ENCODE measurements at regions not wholly inside any gene's neighbourhood (a gene's known extent, or its start where the extent isn't known, plus 50 kb on each side); places are given as distances from the start of the nearest gene placed in this dataset.

DNA sequence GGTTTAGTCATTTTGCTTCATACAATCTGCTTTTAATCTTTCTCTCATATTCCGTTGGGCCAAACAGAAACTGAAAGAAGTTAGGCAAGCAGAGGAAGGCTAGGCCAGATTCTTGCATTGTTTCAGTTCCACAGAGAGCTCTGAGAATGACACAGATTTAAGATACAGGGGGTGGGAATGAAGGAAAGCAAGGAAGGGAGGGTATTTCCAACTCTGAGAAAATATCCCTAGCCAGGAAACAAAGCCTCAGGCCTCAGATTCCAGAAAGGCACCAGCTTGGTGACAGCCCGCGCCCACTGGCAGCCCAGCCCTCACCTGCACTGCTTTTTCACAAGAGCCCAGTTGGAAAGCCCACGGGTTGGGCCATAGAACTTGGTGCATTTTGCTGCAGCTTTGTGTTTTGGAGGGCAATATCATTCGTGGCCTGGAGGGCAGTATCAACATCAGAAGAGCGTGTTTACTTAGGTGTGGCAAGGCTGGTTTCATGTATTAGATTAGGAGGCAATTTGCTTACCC is 63.5 kb downstream of the ENC1 start:
- no peak for DNase-seq
- no peaks in the 10 kb centered on the region for H3K9me3 ChIP-seq
- no peaks in the 10 kb centered on the region for H3K27me3 ChIP-seq
- no peak overlapping the region for H3K4me3 ChIP-seq
- H3K36me3 ChIP-seq: no peaks in the 10 kb centered on the region

DNA sequence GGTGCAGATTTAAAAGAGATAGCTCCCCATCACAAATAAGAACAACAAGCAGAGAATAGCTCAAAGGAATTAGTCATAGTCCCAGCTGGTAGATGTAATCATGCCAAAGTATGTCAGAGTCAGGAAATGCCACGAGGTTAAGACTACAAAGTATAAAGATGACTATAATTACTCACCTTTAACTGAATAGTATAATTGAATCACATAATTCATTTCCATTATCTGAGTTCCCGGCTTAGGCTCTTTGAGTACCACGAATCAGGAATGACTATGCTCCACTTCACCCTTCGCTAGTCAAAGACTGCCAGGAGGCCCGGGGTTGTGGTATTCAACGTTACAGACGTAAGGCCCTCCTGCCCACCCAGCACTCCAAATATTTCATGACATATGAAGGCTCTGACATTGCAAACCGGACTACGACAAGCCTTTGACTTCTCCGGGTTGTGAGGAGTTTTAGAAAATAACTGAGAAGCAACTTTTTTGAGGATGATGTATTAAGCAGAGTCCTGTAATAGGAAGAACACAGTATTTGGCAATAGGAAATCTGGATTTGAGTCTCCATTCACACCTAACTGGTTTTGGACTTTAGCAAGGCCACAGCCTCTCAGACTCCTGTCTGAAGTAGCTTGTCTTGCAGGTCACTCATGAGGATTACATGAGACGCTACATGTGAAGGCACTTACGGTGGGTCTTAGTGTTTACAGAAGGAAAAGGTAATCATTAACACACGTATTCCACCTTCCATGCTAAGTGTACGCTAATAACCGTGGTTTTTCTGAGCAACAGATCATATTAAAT is 64.6 kb downstream of the ENC1 start:
- H3K27me3 ChIP-seq: no peaks in the 10 kb centered on the region
- H3K9me3 ChIP-seq: no peaks in the 10 kb centered on the region
- no peak overlapping the region for H3K4me3 ChIP-seq
- peak; percentile 20 for DNase-seq
- H3K36me3 ChIP-seq: no peaks in the 10 kb centered on the region

DNA sequence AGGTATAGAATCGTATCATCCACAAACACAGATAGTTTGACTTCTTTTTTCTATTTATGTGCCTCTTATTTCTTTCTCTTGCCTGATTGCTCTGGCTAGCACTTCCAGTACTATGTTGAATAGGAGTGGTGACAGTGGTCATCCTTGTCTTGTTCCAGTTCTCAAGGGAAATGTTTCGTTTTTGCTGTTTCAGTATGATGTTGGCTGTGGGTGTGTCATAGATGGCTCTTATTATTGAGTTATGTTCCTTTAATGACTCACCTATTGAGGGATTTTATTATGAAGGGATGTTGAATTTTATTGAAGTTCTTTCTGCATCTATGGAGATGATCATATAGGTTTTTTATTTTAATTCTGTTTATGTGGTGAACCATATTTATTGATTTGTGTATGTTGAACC is 70.3 kb downstream of the ENC1 start:
- Histone ChIP-seq H3K27me3 (no peaks in the 10 kb centered on the region), H3K9me3 (no peaks in the 10 kb centered on the region), H3K36me3 (no peaks in the 10 kb centered on the region), H3K4me3 (no peak overlapping the region)
- DNase-seq: no peak

DNA sequence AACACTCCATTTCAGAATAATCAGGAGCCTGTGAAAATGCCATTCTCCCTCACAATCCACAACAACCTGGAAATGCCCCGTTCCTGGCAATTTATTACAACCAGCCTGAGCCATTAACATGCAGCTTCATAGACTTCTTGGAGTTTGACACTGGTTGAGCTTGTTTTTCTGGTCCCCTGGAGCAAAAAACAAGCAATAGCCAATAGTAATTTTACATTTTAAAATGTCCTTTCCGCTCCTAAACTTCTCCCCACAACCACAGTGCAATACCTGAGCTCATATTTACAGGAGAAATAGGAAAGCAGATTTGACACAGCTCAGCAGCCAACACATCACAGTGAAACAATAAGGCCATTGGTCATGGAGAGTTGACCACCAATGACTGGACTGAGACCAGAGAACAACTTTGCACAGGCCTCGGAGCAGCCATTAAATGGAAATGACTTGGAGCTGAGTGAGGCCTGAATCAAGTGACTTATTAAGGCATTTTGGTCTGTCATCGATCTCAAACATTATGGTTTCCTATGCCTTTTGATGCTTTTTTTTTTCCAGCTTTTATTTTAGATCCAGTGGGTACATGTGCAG is 73.0 kb downstream of the ENC1 start:
- Histone ChIP-seq H3K36me3 (no peaks in the 10 kb centered on the region), H3K4me3 (no peak overlapping the region), H3K27me3 (no peaks in the 10 kb centered on the region), H3K9me3 (no peaks in the 10 kb centered on the region)
- no peak for DNase-seq

DNA sequence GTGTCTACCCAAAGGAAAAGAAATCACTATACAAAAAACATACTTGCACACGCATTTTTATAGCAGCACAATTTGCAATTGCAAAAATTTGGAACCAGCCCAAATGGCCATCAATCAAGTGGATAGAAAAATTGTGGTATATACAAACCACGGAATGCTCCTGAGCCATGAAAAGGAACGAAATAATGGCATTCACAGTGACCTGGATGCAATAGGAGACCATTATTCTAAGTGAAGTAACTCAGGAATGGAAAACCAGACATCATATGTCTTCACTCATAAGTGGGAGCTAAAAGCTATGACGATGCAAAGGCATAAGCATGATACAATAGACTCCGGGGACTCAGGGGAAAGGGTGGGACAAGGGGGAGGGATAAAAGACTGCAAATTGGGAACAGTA is 78.4 kb downstream of the ENC1 start:
- Histone ChIP-seq H3K27me3 (no peaks in the 10 kb centered on the region), H3K36me3 (no peaks in the 10 kb centered on the region), H3K4me3 (no peak overlapping the region), H3K9me3 (no peaks in the 10 kb centered on the region)
- no peak for DNase-seq

DNA sequence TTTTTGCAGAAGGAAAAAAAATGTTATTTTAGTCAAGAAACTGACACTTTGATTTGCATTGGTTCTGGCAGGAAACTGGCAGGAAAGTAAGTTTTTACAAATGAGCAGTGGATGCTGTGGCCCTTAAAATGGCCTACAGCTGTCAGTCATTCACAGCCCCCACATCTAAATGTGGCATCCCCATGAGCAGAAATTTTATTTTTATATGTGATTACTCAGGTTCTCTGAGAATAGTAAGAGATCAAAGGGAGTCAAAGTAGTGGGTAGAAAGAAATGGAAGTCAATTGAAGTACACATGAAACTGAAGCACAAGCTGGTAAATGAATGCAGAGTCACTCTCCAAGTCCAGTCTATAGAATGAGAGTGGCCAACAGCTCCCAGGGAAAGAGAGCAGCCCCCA is 80.3 kb downstream of the ENC1 start:
- DNase-seq: no peak
- Histone ChIP-seq H3K4me3 (no peak overlapping the region), H3K27me3 (no peaks in the 10 kb centered on the region), H3K36me3 (no peaks in the 10 kb centered on the region), H3K9me3 (no peaks in the 10 kb centered on the region)

DNA sequence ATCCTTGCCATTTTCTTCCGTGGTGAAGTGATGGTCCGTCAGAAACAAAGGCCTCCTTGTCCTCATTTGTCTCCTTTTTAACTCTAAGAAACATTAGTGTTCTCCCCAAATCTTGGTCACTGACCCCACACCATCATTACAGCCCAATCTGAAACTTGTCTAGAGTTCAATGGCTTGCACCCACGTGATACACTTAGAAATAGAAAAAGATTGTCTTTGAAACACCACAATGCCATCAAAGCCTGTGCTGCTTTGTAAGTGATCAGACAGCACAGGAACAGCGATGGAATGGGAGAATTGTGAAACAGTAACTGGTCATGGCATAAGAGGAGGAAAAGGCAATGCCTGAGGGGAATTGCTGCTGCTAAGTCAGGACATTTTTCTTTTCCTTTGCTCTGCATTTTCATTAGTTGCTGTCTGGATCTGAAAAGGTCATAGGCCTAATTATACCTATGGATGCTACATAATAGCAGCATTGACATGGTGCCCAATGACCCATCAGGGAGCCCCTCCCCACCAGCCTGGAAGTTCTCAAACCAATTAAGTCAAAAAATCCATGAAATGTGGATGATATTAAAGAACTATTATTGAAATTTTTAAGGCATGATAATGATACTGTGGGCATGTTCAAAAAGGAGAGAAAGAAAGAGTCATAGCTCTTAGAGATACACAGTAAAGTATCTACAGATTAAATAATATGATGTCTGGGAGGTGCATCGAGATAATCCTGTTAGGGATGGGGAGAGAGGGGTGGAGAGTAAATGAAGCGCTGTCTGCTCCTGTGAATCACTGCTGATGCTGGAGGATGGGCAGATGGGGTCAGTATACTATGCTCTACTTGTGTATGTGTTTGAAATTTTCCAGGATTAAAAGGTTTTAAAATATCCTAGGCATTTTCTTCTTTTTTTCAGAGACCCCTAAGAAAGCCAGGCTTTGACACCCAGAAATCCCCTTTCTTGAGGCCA is 83.6 kb downstream of the ENC1 start:
- no peaks in the 10 kb centered on the region for H3K9me3 ChIP-seq
- no peaks in the 10 kb centered on the region for H3K27me3 ChIP-seq
- no peak for DNase-seq
- H3K36me3 ChIP-seq: no peaks in the 10 kb centered on the region
- H3K4me3 ChIP-seq: no peak overlapping the region

DNA sequence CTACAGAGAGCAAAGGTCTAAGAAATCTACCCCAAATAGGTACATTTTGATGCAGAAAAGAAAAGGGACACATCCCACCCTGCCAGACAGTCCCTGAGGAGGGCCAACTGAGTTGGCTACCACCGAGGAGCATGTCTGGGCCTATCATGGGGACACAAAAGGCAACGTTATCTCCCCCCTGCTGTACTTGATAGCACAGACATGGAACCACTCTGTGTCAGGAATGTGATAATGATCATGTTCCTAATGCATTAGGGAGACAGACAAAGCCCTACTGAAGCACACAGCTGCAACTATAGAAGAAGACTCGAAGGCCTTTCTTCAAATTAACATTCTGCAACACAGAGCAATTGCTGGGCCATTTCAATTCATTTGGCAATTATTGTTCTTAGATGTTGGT is 84.5 kb downstream of the ENC1 start:
- H3K4me3 ChIP-seq: no peak overlapping the region
- H3K9me3 ChIP-seq: no peaks in the 10 kb centered on the region
- no peaks in the 10 kb centered on the region for H3K27me3 ChIP-seq
- H3K36me3 ChIP-seq: no peaks in the 10 kb centered on the region
- no peak for DNase-seq

DNA sequence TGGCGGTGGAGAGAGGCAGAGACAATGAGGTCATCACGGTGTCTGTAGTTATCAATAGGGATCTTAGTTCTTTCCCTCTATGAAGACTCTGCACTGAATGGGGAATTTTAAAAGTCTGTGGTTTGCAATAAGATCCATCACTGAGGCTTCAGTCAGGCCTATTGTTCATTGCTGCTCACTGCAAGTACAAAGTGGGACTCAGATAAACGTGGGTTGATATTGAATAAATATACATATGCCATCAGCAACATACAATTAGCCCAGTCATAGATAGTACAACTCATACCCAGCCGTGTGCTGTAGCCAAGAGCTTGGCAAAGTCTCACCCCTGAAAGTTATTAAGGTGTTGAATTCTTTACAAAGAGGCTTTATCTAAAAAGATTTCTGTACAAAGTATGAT is 88.4 kb downstream of the ENC1 start:
- no peak overlapping the region for H3K4me3 ChIP-seq
- DNase-seq: peak; percentile 12
- no peaks in the 10 kb centered on the region for H3K27me3 ChIP-seq
- no peaks in the 10 kb centered on the region for H3K36me3 ChIP-seq
- H3K9me3 ChIP-seq: no peaks in the 10 kb centered on the region

DNA sequence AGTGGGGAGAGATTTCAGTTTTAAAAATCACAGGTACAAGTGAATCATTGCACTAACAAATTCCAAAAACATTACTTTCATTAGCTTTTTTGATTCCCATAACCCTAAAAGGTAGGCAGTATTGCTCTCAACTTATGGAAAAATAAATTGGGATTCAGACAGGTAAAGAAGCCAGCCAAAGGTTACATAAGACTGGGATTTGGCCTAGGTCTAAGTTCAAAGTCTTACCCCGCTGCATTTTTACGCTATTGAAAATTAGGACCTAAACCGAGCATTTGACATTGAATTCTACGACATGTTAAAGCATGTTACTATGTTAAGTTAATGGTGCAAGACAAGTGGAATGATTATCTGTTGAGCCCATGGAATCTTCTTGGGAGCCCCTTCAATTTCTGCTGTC is 89.6 kb downstream of the ENC1 start:
- no peak overlapping the region for H3K4me3 ChIP-seq
- H3K9me3 ChIP-seq: no peaks in the 10 kb centered on the region
- H3K27me3 ChIP-seq: no peaks in the 10 kb centered on the region
- DNase-seq: no peak
- H3K36me3 ChIP-seq: no peaks in the 10 kb centered on the region

DNA sequence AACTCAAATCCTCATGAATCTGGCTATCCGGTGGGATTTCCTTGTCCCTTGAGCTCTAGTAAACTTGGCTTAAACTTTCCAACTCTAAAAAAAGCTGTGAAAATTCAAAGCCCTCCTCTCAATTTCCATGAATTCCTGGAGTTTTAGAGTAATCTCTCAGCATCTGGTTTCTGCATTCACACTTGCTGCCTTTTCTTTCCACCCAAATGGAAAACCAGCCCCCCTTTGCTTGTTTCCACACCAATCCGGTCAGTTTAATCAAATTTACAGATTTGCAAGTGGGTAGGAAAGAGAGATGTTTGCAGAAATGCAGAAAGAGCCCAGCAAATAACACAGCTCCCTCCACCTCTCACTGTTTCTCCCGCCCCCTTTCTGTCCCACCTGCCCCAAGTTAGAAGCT is 91.1 kb downstream of the ENC1 start:
- Histone ChIP-seq H3K27me3 (no peaks in the 10 kb centered on the region), H3K36me3 (no peaks in the 10 kb centered on the region), H3K4me3 (no peak overlapping the region), H3K9me3 (no peaks in the 10 kb centered on the region)
- DNase-seq: no peak

DNA sequence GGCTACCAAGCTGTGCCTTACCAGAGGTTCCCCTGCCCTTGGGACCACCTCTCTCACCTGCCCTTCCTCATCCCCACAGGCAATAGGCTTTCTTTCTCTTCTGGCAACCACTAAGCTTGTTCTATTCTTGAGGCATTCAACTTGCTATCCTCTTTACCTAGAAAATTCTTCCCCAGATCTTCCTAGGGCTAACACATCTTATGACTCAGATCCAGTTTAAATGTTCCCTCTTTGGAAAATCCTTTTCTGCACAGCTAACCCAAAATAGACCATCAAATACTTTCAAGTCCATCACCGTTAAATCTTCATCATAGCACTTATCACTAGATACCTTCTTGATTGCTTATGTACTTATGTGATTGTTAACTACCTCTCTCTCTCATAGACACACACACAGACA is 93.7 kb downstream of the ENC1 start:
- no peaks in the 10 kb centered on the region for H3K9me3 ChIP-seq
- DNase-seq: no peak
- no peaks in the 10 kb centered on the region for H3K27me3 ChIP-seq
- no peaks in the 10 kb centered on the region for H3K36me3 ChIP-seq
- H3K4me3 ChIP-seq: no peak overlapping the region

DNA sequence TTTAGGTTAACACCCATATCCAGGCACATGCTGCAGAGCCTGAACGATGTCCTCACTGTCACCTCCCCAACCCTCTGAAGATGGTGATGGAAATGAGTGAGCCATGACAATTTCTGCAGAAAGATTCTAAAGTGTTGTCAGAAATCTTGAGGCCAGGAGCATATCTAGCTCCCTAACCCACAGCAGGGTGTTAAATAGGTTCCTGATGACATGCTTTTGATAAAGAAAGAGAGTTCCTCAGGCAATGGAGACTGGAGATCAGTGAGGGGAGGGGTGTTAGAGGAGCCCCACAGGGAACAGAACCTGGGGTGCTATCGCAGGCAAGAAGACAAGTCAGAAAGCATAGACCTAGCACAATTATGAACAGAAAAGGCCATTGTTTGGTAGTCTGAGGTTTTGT is 95.7 kb downstream of the ENC1 start:
- Histone ChIP-seq H3K27me3 (no peaks in the 10 kb centered on the region), H3K9me3 (no peaks in the 10 kb centered on the region), H3K4me3 (no peak overlapping the region), H3K36me3 (no peaks in the 10 kb centered on the region)
- DNase-seq: no peak

DNA sequence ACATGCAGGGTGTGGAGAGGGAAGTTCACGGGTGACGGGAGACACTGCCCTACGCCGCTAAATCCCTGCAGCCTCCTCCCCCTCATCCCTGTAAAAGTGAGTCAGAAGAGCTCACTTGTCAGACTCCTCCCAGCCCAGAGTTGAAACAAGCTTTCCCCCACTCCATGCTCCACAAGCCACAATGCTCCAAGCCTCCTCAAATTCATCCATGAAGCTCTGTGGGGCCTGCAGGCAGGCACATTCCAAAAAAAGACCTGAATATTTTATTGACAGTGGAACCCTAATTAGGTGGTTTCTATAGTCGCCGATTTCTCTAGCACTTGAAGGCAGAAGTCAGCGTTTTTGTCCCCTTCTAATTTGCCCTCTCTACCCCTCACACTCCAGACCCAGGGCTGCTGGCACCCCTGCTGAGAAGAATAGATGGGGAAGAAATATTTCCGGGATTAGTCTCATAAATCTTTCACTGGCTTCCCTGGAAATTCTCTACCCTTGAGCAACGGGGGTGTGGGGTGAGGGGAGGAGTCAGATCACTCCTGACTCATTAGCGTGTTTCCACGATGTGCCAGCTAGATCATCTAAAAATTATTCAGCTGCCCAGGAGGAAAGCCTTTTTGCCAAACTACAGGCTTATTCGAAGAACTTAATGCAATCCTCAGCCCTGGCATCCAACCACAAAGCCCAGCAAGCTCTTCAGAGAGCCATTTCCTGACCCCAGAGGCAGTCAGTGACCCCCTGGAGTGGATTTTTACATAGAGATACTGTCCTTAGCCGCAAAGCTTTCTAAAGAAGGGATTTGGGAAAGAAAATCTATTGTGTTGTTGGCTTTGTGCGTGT is 97.1 kb downstream of the ENC1 start:
- H3K9me3 ChIP-seq: no peaks in the 10 kb centered on the region
- no peaks in the 10 kb centered on the region for H3K36me3 ChIP-seq
- H3K4me3 ChIP-seq: 0 out of 2 replicates have a peak overlapping the region, but pooled peaks have one; percentile 1
- no peaks in the 10 kb centered on the region for H3K27me3 ChIP-seq
- DNase-seq: peak; percentile 91

DNA sequence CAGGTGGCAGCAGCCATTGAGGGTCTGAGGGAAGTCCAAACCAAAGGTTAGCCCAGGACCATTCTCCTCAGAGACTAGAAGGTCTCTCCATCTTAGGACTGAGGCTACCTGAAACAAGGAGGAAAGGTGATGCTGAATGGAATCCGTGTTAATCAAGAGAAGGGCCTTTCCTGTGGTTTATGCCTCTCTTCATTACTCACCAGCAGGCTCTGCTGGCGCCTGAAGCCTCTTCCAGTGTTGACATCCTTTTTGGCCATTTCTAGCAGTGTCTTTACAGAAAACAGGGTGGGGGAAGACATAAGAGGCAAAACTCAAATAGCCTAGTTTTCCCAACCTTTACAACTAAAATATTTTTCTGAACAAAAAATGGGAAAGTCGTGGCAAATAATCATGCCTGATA is 98.0 kb downstream of the ENC1 start:
- Histone ChIP-seq H3K36me3 (no peaks in the 10 kb centered on the region), H3K9me3 (no peaks in the 10 kb centered on the region), H3K4me3 (no peak overlapping the region), H3K27me3 (no peaks in the 10 kb centered on the region)
- peak; percentile 56 for DNase-seq

DNA sequence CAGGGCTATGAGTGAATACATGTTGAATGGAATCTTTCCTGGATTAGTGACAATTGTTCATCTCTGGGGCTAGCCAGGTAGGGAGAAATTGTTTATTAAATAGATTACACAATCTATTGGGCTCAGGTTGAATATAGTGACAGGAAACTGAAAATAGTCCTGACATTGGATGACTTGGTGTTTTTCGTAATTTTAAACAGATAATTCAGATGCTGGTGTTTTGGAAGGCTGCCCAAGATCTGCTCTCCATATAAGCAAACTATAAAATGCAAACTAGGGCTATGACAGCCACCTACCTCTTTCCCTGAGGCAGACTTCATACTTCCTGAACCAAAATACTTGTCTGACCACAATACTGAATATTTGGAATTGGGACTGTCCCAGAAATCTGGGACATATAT is 99.1 kb downstream of the ENC1 start:
- H3K9me3 ChIP-seq: no peaks in the 10 kb centered on the region
- no peaks in the 10 kb centered on the region for H3K27me3 ChIP-seq
- H3K4me3 ChIP-seq: no peak overlapping the region
- no peak for DNase-seq
- H3K36me3 ChIP-seq: no peaks in the 10 kb centered on the region

All from MG63 (cell line).